GM21825 (cell line): ENCODE measurements at regions not wholly inside any gene's neighbourhood (a gene's known extent, or its start where the extent isn't known, plus 50 kb on each side); places are given as distances from the start of the nearest gene placed in this dataset.

Source experiments
- ATAC-seq: cut with Tn5 transposase; IDR thresholded peaks from one replicate; pipeline ENCODE4 v1.9.1; 2021; ENCODE audit warnings: mild to moderate bottlenecking, moderate library complexity; ENCODE audit not compliant: unreplicated experiment

- no peak for ATAC-seq
Measured at GRCh38 chr6:147755999-147756398, 247.5 kb downstream of the SAMD5 start.

DNA sequence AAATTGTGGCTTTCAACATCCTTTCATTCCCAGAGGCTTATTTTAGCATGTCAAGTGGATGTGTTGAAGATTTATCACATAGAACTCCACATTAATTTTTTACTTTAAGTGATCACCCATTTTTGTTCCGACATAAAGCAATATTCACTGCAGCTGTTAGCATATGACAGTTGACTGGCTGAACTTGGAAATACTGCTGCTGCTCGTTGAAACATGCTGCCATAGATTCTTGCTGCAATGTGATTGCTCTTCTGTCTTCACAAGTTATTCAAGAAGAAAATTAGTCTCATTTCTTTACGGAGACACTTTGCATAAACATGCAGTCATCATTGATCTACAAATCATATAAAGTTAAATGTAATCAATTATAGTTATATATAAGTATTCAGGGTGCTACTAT lies 248.4 kb downstream of the SAMD5 start:
- no peak for ATAC-seq

DNA sequence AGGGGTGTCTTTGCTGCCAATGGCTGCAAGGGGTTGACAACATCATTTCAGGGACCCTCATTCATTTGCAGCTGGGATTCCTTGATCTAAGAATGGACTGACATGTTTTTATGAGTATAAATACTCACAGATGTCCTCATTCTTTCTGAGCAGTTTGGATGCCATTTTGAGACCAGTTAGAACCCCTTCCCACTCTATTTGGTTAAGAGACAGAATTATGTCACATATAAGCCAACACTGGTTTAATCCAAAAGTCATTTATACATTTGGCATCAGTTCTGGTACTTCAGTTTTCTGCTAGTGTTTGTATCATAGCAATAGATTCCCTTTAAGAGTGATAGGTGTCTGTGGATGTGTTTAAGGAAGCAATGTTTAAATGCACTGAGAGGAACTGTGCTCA lies 248.8 kb downstream of the SAMD5 start:
- no peak for ATAC-seq

DNA sequence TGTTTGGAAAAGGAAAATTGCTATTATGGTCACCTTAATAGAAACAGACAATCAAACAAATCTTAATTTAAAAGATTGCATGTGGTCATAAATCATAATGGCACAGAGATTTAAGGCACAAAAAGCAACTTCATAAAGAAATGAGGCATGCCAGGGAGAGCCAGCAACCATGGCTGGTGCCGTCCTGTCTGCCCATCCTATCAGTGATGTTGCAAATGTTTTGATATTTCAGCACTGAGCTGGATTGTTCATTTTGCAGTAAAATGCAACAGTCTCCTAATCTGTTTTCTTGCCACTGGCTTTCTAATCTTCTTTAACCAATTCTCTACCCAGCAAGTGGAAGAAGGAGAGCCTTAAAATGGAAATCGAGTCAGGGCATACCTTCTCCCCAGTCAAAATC lies 249.8 kb downstream of the SAMD5 start:
- no peak for ATAC-seq

DNA sequence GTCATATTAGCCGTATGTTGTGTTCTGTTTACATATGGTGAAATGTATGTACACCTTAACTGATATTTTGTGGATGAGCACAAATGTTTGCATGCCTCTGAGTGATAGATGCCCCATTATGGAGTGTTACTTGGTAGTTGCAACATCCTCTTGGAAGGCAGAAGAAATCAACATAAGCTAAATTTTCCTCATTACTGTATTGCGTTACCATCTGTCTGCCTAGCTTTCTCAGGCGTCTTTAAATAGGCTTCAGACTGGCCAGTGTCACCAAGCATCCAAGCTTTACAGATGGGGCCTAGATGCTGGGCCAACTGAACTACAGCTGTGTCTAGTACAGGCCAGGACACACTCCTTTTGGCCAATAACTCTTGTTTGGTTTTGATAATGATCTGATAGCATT lies 250.6 kb downstream of the SAMD5 start:
- ATAC-seq: no peak

DNA sequence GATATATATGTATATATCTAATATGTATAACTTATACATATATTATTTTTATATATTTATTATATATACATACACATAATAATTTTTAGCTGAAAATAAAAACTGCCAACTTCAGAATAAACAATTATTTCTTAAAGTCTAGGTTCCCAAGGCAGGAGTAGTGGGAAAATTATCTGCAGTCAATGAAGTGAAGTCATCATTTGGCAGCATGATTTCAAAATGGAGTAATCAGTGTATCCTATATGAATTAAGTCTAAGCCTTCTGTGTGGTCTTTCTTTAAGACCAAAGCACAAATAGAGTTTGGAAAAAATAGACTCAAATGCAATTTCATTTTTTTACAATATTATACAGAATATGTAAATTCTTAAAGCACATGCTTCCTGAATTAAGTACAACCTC lies 251.0 kb downstream of the SAMD5 start:
- ATAC-seq: no peak

DNA sequence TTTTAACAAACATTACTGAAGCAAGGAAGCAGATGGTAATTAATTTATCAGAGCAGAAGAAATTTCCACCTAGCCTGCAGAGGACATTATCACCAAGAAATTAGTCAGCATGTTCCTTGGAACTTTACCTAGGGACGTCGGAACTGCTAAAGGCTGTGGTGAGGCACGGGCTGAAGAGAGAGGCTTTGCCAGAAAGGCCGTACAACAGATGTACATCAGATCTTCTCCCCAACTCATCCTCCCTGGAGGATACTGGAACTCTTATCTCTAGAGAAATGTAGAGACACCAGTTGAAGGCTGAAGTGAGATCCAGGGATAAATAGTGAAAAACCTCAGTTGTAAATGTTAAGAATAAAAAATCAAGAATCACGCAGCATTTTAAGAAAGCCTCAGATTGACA lies 257.1 kb downstream of the SAMD5 start:
- no peak for ATAC-seq

DNA sequence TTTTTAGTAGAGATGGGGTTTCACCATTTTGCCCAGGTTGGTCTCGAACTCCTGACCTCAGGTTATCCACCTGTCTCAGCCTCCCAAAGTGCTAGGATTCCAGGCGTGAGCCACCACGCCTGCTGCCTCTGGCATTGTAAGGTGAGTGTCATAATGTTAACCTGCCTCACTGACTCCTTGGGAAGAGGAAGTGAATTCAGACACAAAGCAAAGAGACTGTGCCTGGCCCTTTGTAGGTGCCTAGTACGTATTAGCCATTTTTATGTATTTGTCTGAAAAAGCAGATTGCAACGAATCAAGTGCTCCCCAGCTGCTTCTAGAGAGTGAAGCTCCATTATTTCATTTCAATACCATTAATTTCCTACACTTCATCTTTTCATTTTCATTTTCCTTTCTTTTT lies 260.5 kb downstream of the SAMD5 start:
- ATAC-seq: no peak

GRCh38 chr6:147769496-147770087 lies 261.1 kb downstream of the SAMD5 start:
- ATAC-seq: no peak

DNA sequence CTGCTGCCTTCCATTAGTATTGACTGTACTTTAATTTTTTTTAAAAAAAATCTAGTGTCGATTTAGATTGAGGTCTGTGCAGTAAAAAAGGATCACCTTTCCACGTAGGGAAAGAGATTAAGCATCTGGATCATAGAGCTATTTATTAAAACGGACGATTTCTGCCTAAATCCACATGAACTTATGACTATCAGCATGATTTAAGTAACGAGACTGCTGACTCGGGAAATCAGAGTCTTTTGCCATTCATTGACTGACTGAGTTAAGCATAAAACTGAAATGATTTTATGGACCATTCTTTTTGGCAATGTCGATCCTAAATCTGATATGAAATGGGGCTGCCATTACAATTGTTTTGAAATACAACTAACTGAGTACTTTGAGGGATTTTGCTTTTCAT lies 261.7 kb downstream of the SAMD5 start:
- no peak for ATAC-seq

GRCh38 chr6:147772724-147773123 lies 264.2 kb downstream of the SAMD5 start:
- ATAC-seq: no peak

DNA sequence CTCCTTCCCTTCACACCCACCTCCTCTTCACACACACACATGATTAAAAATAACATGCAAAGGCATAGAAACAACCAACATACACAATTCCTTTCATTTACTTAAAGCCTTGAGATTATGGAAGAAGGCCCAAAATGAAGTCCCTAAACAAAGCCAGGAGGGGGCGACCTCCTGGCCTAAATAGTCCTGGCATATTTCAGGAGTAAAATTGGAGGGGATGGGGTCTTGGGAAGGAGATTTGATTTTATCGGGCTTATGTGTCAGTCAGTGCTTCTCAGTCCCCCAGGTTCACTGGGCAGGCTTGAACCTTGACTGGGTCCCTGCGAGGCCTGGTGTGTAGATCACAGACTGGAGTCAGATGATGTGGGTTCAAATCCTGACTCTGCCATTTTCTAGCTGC lies 266.4 kb downstream of the SAMD5 start:
- ATAC-seq: no peak

- no peak for ATAC-seq
Measured at GRCh38 chr6:147776631-147777213, 268.2 kb downstream of the SAMD5 start.

GRCh38 chr6:147779624-147780023 lies 271.1 kb downstream of the SAMD5 start:
- no peak for ATAC-seq

GRCh38 chr6:147782302-147782701 lies 273.8 kb downstream of the SAMD5 start:
- ATAC-seq: no peak

GRCh38 chr6:147784371-147784770 lies 275.9 kb downstream of the SAMD5 start:
- ATAC-seq: no peak

GRCh38 chr6:147787417-147787816 lies 278.9 kb downstream of the SAMD5 start:
- ATAC-seq: no peak

- ATAC-seq: no peak
Measured at GRCh38 chr6:147789430-147789947, 281.0 kb downstream of the SAMD5 start.

DNA sequence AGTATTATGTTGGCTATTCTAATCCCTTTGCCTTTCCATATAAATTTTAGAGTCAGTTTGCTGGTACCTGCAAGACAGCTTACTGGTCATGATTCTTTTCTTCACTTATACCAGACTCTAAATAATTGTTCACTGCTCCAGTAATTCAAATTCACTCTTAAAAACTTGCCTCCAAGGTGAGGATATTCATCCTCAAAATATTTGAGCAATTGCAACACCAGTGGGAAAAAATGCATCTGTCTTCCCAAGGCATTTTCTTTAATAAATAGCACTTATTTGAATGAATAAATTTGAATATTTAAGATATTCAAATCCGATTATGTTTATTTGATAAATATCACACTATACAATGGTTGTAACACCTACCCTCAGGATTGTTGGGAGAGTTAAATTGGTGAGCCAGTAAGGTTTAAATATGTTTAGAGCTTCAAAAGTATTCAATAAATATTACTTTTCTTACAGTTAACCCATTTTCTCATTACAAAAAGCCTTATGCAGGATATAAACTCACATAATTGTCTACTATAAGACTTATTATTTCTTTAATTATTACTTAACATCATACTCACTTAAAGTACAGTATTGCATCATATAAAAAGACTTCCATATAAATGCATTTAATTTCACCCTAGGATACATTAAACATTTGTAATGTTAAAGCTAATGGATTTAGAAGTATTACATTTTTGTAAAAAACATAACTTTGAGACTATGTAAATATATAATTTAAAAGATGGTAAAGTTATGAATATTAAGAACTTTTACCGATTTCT lies 285.6 kb downstream of the SAMD5 start:
- no peak for ATAC-seq

DNA sequence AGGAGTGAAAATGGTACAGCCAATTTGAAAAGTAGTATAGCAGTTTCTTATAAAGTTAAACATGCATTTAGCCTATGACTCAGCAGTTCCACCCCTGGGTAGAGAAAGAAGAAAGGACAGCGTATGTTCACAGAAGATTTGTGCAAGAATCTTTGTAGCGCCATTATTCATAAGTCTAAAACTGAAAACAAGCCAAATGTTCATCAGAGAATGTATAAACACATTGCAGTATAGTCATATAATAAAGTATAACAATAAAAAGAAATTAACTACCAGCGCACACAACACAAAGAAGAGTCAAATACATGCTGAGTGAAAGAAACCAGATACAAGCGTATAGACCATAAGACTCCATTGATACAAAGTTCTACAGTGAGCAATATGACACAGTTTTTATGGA lies 294.0 kb downstream of the SAMD5 start:
- no peak for ATAC-seq

- ATAC-seq: no peak
Measured at GRCh38 chr6:147805155-147805554, 296.7 kb downstream of the SAMD5 start.

DNA sequence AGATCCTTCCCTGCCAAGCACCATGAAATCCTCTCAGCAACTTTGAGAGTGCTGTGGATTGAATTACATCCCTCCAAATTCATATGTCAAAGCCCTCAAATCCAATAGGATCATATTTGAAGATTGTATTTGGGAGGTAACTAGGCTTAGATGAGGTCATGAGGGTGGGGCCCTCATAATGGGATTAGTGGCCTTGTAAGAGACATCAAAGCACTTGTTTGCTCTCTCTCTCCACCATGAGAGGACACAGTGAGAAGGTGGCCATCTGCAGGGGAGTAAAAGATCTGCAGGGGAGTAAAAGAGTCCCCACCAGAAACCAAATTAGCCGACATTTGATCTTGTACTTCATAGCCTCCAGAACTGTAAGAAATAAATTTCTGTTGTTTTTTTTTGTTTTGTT lies 298.2 kb downstream of the SAMD5 start:
- ATAC-seq: no peak
